ENCODE measurements at regions not wholly inside any gene's neighbourhood (a gene's known extent, or its start where the extent isn't known, plus 50 kb on each side); places are given as distances from the start of the nearest gene placed in this dataset.

DNA sequence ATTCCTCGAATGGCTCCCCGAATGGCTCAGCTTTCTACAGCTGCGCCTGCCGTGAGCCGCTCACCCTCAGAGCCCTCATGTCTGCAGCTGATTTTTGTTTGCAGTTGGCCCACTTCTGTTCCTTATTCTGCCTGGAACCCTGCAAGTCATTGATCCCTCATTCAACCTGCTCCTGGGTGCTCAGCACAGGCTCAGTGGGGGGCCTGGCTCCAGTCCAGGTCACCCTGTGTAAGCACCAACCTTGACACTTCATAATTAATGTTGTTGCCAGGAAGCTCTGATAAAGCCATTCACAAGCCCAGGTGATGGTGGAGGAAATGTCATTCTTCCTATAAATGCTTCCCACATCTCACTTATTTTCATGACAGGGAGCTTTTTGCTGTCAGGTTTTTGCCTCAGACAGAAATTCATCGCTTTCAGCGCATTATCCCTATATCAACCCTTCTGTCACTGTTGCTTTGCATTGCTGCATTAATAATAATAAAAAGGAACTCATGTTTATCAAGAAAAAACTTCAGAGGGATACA, 85.7 kb downstream of the F11 start:
- TF ChIP-seq EP300 (IDR thresholded peaks at IDR 0.05) (no peak), POLR2A (IDR thresholded peaks at IDR 0.05) (no peak)
- TF ChIP-seq, protein P1, sequence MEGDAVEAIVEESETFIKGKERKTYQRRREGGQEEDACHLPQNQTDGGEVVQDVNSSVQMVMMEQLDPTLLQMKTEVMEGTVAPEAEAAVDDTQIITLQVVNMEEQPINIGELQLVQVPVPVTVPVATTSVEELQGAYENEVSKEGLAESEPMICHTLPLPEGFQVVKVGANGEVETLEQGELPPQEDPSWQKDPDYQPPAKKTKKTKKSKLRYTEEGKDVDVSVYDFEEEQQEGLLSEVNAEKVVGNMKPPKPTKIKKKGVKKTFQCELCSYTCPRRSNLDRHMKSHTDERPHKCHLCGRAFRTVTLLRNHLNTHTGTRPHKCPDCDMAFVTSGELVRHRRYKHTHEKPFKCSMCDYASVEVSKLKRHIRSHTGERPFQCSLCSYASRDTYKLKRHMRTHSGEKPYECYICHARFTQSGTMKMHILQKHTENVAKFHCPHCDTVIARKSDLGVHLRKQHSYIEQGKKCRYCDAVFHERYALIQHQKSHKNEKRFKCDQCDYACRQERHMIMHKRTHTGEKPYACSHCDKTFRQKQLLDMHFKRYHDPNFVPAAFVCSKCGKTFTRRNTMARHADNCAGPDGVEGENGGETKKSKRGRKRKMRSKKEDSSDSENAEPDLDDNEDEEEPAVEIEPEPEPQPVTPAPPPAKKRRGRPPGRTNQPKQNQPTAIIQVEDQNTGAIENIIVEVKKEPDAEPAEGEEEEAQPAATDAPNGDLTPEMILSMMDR (IDR thresholded peaks at IDR 0.05) = no peak
